ENCODE measurements at regions not wholly inside any gene's neighbourhood (a gene's known extent, or its start where the extent isn't known, plus 50 kb on each side); places are given as distances from the start of the nearest gene placed in this dataset.

GRCh38 chr11:112322173-112322790 is 61.6 kb upstream of the PLET1 start:
- TF ChIP-seq CTCF (IDR thresholded peaks at IDR 0.05), result no peak
- TF ChIP-seq ZFX (IDR thresholded peaks at IDR 0.05; ENCODE audit: borderline replicate concordance), result no peak
